ENCODE measurements at regions not wholly inside any gene's neighbourhood (a gene's known extent, or its start where the extent isn't known, plus 50 kb on each side); places are given as distances from the start of the nearest gene placed in this dataset.

- TF ChIP-seq CTCF (IDR thresholded peaks at IDR 0.05) (no peak), POLR2AphosphoS5 (IDR thresholded peaks at IDR 0.05) (no peak), POLR2A (IDR thresholded peaks at IDR 0.05) (no peak)
Measured at GRCh38 chr11:115792903-115793302, 288.7 kb upstream of the CADM1 start.

Data from prostate gland (tissue), 2 donors.